GM18520 (cell line): ENCODE measurements at regions not wholly inside any gene's neighbourhood (a gene's known extent, or its start where the extent isn't known, plus 50 kb on each side); places are given as distances from the start of the nearest gene placed in this dataset.

Source experiments
- ATAC-seq: cut with Tn5 transposase; IDR thresholded peaks from one replicate; pipeline ENCODE4 v1.9.1; 2021; ENCODE audit not compliant: unreplicated experiment

- ATAC-seq = no peak
These were observed 109.9 kb upstream of the SORBS2 start for GRCh38 chr4:185921583-185922555.

GRCh38 chr4:185924458-185925044, 112.6 kb upstream of the SORBS2 start:
- no peak for ATAC-seq

- no peak for ATAC-seq
These were observed 113.9 kb upstream of the SORBS2 start for GRCh38 chr4:185925910-185926360.

GRCh38 chr4:185931375-185931774, 119.4 kb upstream of the SORBS2 start:
- no peak for ATAC-seq

GRCh38 chr4:185931986-185932385, 120.0 kb upstream of the SORBS2 start:
- no peak for ATAC-seq

- ATAC-seq = no peak
These were observed 120.5 kb upstream of the SORBS2 start for GRCh38 chr4:185932491-185932890.

GRCh38 chr4:185933078-185933581, 121.1 kb upstream of the SORBS2 start:
- no peak for ATAC-seq

- no peak for ATAC-seq
These were observed 124.8 kb upstream of the SORBS2 start for GRCh38 chr4:185936650-185937376.

GRCh38 chr4:185938654-185939053, 126.7 kb upstream of the SORBS2 start:
- ATAC-seq = no peak

GRCh38 chr4:185941461-185941860, 127.5 kb upstream of the TLR3 start:
- no peak for ATAC-seq

GRCh38 chr4:185945252-185945651, 123.7 kb upstream of the TLR3 start:
- ATAC-seq = no peak

- peak; percentile 91 for ATAC-seq
These were observed 123.0 kb upstream of the TLR3 start for GRCh38 chr4:185945906-185946305.

GRCh38 chr4:185950891-185951290, 118.1 kb upstream of the TLR3 start:
- no peak for ATAC-seq

GRCh38 chr4:185955151-185955770, 113.7 kb upstream of the TLR3 start:
- no peak for ATAC-seq

- no peak for ATAC-seq
These were observed 113.0 kb upstream of the TLR3 start for GRCh38 chr4:185955826-185956543.

GRCh38 chr4:185956544-185956940, 112.4 kb upstream of the TLR3 start:
- ATAC-seq = no peak

GRCh38 chr4:185958094-185958747, 110.7 kb upstream of the TLR3 start:
- no peak for ATAC-seq

GRCh38 chr4:185965426-185966384, 103.3 kb upstream of the TLR3 start:
- no peak for ATAC-seq

- no peak for ATAC-seq
These were observed 102.4 kb upstream of the TLR3 start for GRCh38 chr4:185966549-185966948.
